ENCODE measurements at regions not wholly inside any gene's neighbourhood (a gene's known extent, or its start where the extent isn't known, plus 50 kb on each side); places are given as distances from the start of the nearest gene placed in this dataset.

GRCh38 chr6:50463931-50464330 is 249.4 kb upstream of the TFAP2D start:
- BruUV-seq (replicated peaks), result no TSS peak
- Histone ChIP-seq H3K9me3 (ENCODE audit: insufficient read depth, low read depth) (no peaks in the 10 kb centered on the region), H4K20me1 (ENCODE audit: insufficient read depth) (no peaks in the 10 kb centered on the region), H3K4me1 (replicated peaks; ENCODE audit: insufficient read depth) (no peaks in the 10 kb centered on the region), H3K4me3 (no peak overlapping the region), H2AFZ (no peak overlapping the region), H3K9me2 (ENCODE audit: insufficient read depth) (no peaks in the 10 kb centered on the region; the same call in 1 of the 2 replicates), H3K36me3 (ENCODE audit: low read depth) (no peaks in the 10 kb centered on the region), H3K4me2 (no peak overlapping the region), H3F3A (ENCODE audit: insufficient read depth, low read depth) (no peaks in the 10 kb centered on the region), H3K79me2 (ENCODE audit: low read depth) (no peaks in the 10 kb centered on the region), H3K27ac (no peak overlapping the region), H3K27me3 (ENCODE audit: insufficient read depth, low read depth) (no peaks in the 10 kb centered on the region)
- ChIA-PET CTCF (no interaction called here), POLR2A (ENCODE audit: unreplicated experiment) (no interaction called here)
- intact Hi-C loops (cut with micrococcal nuclease; ENCODE audit: unreplicated experiment), result no loop called here
- TF ChIP-seq EZH2 (IDR thresholded peaks at IDR 0.05; ENCODE audit: low read depth) (no peak), CTCF (conservative IDR thresholded peaks at IDR 0.05) (no peak)
- no peak for DNase-seq

GRCh38 chr6:50467931-50468330 is 245.4 kb upstream of the TFAP2D start:
- no TSS peak for BruUV-seq (replicated peaks)
- Histone ChIP-seq H3F3A (ENCODE audit: insufficient read depth, low read depth) (no peaks in the 10 kb centered on the region), H3K9me3 (ENCODE audit: insufficient read depth, low read depth) (no peaks in the 10 kb centered on the region), H3K4me3 (no peak overlapping the region), H4K20me1 (ENCODE audit: insufficient read depth) (no peaks in the 10 kb centered on the region), H2AFZ (no peak overlapping the region), H3K4me2 (no peak overlapping the region), H3K27me3 (ENCODE audit: insufficient read depth, low read depth) (no peaks in the 10 kb centered on the region), H3K9me2 (ENCODE audit: insufficient read depth) (no peaks in the 10 kb centered on the region), H3K27ac (no peak overlapping the region), H3K36me3 (ENCODE audit: low read depth) (no peaks in the 10 kb centered on the region), H3K79me2 (ENCODE audit: low read depth) (no peaks in the 10 kb centered on the region), H3K4me1 (replicated peaks; ENCODE audit: insufficient read depth) (no peaks in the 10 kb centered on the region)
- ChIA-PET POLR2A (ENCODE audit: unreplicated experiment) (no interaction called here), CTCF (no interaction called here)
- no peak for TF ChIP-seq EZH2 (IDR thresholded peaks at IDR 0.05; ENCODE audit: low read depth)
- no peak for TF ChIP-seq CTCF (conservative IDR thresholded peaks at IDR 0.05)
- intact Hi-C loops (cut with micrococcal nuclease; ENCODE audit: unreplicated experiment), result no loop called here
- no peak for DNase-seq

- H2AFZ ChIP-seq, result no peak overlapping the region
- CTCF ChIA-PET, result no interaction called here
- no peaks in the 10 kb centered on the region for H4K20me1 ChIP-seq (ENCODE audit: insufficient read depth)
- TF ChIP-seq CTCF (conservative IDR thresholded peaks at IDR 0.05), result no peak
- no peak for TF ChIP-seq EZH2 (IDR thresholded peaks at IDR 0.05; ENCODE audit: low read depth)
- no peaks in the 10 kb centered on the region for H3K4me1 ChIP-seq (replicated peaks; ENCODE audit: insufficient read depth)
- intact Hi-C loops (cut with micrococcal nuclease; ENCODE audit: unreplicated experiment), result no loop called here
- POLR2A ChIA-PET (ENCODE audit: unreplicated experiment), result no interaction called here
- H3K27ac ChIP-seq, result no peak overlapping the region
- H3K36me3 ChIP-seq (ENCODE audit: low read depth), result no peaks in the 10 kb centered on the region
- no peaks in the 10 kb centered on the region for H3K27me3 ChIP-seq (ENCODE audit: insufficient read depth, low read depth)
- no peaks in the 10 kb centered on the region for H3K9me3 ChIP-seq (ENCODE audit: insufficient read depth, low read depth)
- H3K79me2 ChIP-seq (ENCODE audit: low read depth), result no peaks in the 10 kb centered on the region
- no peaks in the 10 kb centered on the region for H3F3A ChIP-seq (ENCODE audit: insufficient read depth, low read depth)
- BruUV-seq (replicated peaks), result no TSS peak
- no peak overlapping the region for H3K4me2 ChIP-seq
- no peak overlapping the region for H3K4me3 ChIP-seq
- H3K9me2 ChIP-seq (ENCODE audit: insufficient read depth), result no peaks in the 10 kb centered on the region
- DNase-seq, result no peak
Observed at GRCh38 chr6:50471041-50471440, 242.3 kb upstream of the TFAP2D start.

Data from PC-9 (cell line).